ENCODE measurements at regions not wholly inside any gene's neighbourhood (a gene's known extent, or its start where the extent isn't known, plus 50 kb on each side); places are given as distances from the start of the nearest gene placed in this dataset.

- TF ChIP-seq CTCF (optimal IDR thresholded peaks at IDR 0.05 in 1 of 3, IDR thresholded peaks at IDR 0.05 in 1 of 3, conservative IDR thresholded peaks at IDR 0.05 in 1 of 3; ENCODE audit: extremely low read depth in 1 of 3, insufficient read depth in 2 of 3, low read length in 3 of 3) (no peak), EZH2 (IDR thresholded peaks at IDR 0.05; ENCODE audit: low read length) (no peak)
- Histone ChIP-seq H3K27ac (ENCODE audit: control insufficient read depth, insufficient read depth, low read length) (no peak overlapping the region), H3K79me2 (ENCODE audit: control insufficient read depth, insufficient read depth, low read length) (no peaks in the 10 kb centered on the region), H3K4me2 (ENCODE audit: control insufficient read depth, extremely low read depth, insufficient read depth, low read depth, low read length) (peak overlapping the region; percentile 82), H4K20me1 (ENCODE audit: control insufficient read depth, extremely low read depth, insufficient read depth, low read length) (no peaks in the 10 kb centered on the region), H3K4me1 (ENCODE audit: control insufficient read depth, extremely low read depth, insufficient read depth, low read length) (peaks cover 12% of the 10 kb centered on the region), H3K27me3 (ENCODE audit: control insufficient read depth, extremely low read depth, insufficient read depth, low read length) (peaks cover 76% of the 10 kb centered on the region), H3K4me3 (ENCODE audit: control insufficient read depth in 2 of 3, extremely low read depth in 1 of 3, insufficient read depth in 2 of 3, low read depth in 1 of 3, low read length in 3 of 3) (peak overlapping the region in 2 of 3 experiments; percentile 44 to 60), H3K9me3 (ENCODE audit: control insufficient read depth, low read depth, low read length) (no peaks in the 10 kb centered on the region), H3K9ac (ENCODE audit: control insufficient read depth, extremely low read depth, insufficient read depth, low read length) (no peak overlapping the region), H3K9me1 (ENCODE audit: control insufficient read depth, extremely low read depth, insufficient read depth, low read length) (no peaks in the 10 kb centered on the region), H2AFZ (ENCODE audit: control insufficient read depth, low read length) (no peak overlapping the region), H3K36me3 (ENCODE audit: control insufficient read depth in 2 of 2, extremely low read depth in 1 of 2, insufficient read depth in 2 of 2, low read length in 2 of 2) (no peaks in the 10 kb centered on the region)
- no peak for FAIRE-seq
- dilution Hi-C loops (cut with MboI; ENCODE audit: extremely low pct_ligation_motif_present, low sequenced_read_pairs): no loop called here
- no peak for DNase-seq (ENCODE audit: low read depth, low spot score)
Observed at GRCh38 chr5:73299665-73300336, 126.8 kb downstream of the TMEM174 start.

- H3K27ac ChIP-seq (ENCODE audit: control insufficient read depth, insufficient read depth, low read length): no peak overlapping the region
- no peak for DNase-seq (ENCODE audit: low read depth, low spot score)
- peak overlapping the region; percentile 82 for H3K4me2 ChIP-seq (ENCODE audit: control insufficient read depth, extremely low read depth, insufficient read depth, low read depth, low read length)
- H4K20me1 ChIP-seq (ENCODE audit: control insufficient read depth, extremely low read depth, insufficient read depth, low read length): no peaks in the 10 kb centered on the region
- TF ChIP-seq EZH2 (IDR thresholded peaks at IDR 0.05; ENCODE audit: low read length) (no peak), CTCF (optimal IDR thresholded peaks at IDR 0.05 in 1 of 3, IDR thresholded peaks at IDR 0.05 in 1 of 3, conservative IDR thresholded peaks at IDR 0.05 in 1 of 3; ENCODE audit: extremely low read depth in 1 of 3, insufficient read depth in 2 of 3, low read length in 3 of 3) (peak in 2 of 3 experiments; percentile 18 to 35)
- peak overlapping the region in 2 of 3 experiments; percentile 44 to 60 for H3K4me3 ChIP-seq (ENCODE audit: control insufficient read depth in 2 of 3, extremely low read depth in 1 of 3, insufficient read depth in 2 of 3, low read depth in 1 of 3, low read length in 3 of 3)
- H3K9me3 ChIP-seq (ENCODE audit: control insufficient read depth, low read depth, low read length): no peaks in the 10 kb centered on the region
- no peak overlapping the region for H3K9ac ChIP-seq (ENCODE audit: control insufficient read depth, extremely low read depth, insufficient read depth, low read length)
- H3K9me1 ChIP-seq (ENCODE audit: control insufficient read depth, extremely low read depth, insufficient read depth, low read length): no peaks in the 10 kb centered on the region
- FAIRE-seq: no peak
- no peaks in the 10 kb centered on the region for H3K36me3 ChIP-seq (ENCODE audit: control insufficient read depth in 2 of 2, extremely low read depth in 1 of 2, insufficient read depth in 2 of 2, low read length in 2 of 2)
- H3K79me2 ChIP-seq (ENCODE audit: control insufficient read depth, insufficient read depth, low read length): no peaks in the 10 kb centered on the region
- H3K4me1 ChIP-seq (ENCODE audit: control insufficient read depth, extremely low read depth, insufficient read depth, low read length): peaks cover 12% of the 10 kb centered on the region
- peak overlapping the region; percentile 80 for H2AFZ ChIP-seq (ENCODE audit: control insufficient read depth, low read length)
- dilution Hi-C loops (cut with MboI; ENCODE audit: extremely low pct_ligation_motif_present, low sequenced_read_pairs): no loop called here
- H3K27me3 ChIP-seq (ENCODE audit: control insufficient read depth, extremely low read depth, insufficient read depth, low read length): peaks cover 73% of the 10 kb centered on the region
Observed at GRCh38 chr5:73298772-73299630, 126.0 kb downstream of the TMEM174 start.
